RCC 7860 (cell line): ENCODE measurements at regions not wholly inside any gene's neighbourhood (a gene's known extent, or its start where the extent isn't known, plus 50 kb on each side); places are given as distances from the start of the nearest gene placed in this dataset.
A peak's percentile ranks its signal among the peaks of the same experiment; 100 is the strongest.
"Not testable (repeated sequence)": the region's sequence is repeated elsewhere in the genome, so short reads cannot be mapped to it uniquely, and the experiment has no call there.

Source experiments
- DNase-seq: peaks from one replicate; pipeline ENCODE4 v3.0.0-alpha.2; 2015; ENCODE audit warnings: low spot score
- FAIRE-seq: peaks from 2 replicates; lab custom pipeline; 2012; peaks lifted over from hg19 to GRCh38; lab: Jason Lieb, UNC

DNA sequence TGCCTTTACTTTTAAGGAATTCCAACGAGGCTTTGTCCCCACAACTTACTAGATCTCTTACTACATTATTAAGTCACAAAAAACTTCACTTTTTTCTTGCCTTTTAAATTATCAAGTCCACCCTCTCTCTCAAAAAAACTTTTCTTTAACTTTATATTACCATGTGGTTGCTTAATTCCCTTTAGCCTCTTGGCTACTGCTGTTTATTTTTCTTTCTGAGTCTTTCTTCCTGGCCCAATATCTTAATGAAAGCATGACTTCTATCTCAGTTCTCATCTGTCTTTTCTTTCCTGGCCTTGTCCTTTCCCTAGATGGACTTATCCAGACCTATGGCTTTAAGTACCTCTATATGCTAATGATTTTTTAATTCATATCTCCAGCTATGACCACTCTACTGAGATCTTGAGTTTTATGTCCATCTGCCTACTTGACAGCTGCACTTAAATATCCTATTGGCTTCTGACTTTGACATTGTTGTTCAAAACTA lies 710.5 kb downstream of the RFPL4B start:
- DNase-seq = no peak
- FAIRE-seq = no peak

GRCh38 chr6:113060664-113061063 lies 713.5 kb downstream of the RFPL4B start:
- FAIRE-seq (no peak), DNase-seq (no peak)

DNA sequence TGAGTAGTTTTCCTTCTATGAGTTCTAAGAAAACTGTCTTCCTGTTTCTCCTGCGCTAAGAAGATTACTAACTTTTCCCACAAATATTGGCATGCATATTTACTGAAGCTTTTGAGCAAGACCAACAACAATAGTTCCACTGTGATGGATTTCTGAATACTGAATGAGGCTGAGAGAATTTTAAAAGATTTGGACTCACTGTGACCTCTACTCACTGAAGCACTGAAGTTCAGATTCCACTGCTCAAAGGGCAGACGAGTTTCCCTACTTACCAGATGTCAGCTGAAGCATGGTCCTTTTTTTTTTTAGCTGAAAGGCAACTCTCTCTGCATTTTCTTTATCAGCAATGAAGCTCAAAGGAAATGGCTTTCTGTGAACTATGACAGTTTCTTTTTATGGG lies 718.5 kb downstream of the RFPL4B start:
- FAIRE-seq = no peak
- DNase-seq = no peak

GRCh38 chr6:113067612-113068275 lies 720.6 kb downstream of the RFPL4B start:
- FAIRE-seq (peak; percentile 86), DNase-seq (peak; percentile 20)

DNA sequence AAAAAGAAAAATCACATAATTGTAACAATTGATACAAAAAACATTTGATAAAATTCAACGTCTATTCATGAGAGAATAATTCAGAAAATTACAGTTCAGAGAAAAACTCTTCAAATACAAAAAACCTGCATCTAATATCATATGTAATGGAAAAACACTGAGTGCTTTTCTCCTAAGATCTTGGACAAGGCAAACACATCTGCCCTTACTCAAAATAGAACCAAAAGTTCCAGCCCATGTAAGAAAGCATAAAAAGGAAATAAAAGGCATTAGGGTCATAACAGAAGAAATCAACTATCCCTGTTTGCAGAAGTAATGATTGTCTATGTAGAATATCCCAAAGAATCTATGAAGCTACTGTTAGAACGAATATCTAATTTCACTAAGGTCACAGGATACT lies 721.4 kb downstream of the RFPL4B start:
- DNase-seq (no peak), FAIRE-seq (no peak)

GRCh38 chr6:113070681-113071080 lies 723.6 kb downstream of the RFPL4B start:
- not testable (repeated sequence) for FAIRE-seq
- peak; percentile 49 for DNase-seq

DNA sequence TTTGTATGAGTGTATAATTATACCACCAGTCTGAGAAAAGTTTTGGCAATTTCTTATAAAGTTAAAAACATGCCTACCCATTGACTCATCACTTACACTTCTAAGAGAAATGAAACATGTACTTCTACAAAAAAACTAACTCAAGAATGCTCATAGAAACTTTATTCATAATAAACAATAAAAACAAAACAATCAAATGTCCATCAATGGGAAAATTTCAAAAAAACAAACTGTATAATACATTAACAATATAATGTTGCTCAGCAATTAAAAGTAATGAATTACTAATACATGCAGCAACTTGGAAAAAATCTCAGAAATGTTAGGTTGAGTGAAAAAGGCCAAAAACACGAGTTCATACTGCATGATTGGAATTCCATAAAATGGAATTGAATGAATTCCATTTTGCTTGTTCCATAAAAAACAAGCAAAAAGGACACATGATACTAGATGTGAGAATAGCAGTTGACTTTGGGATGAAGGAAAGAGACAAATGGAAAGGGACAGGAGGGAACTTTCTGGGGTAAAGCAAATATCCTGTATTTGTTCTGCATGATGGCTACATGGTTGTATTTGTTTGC lies 726.6 kb downstream of the RFPL4B start:
- FAIRE-seq = peak; percentile 37
- no peak for DNase-seq

- FAIRE-seq (no peak), DNase-seq (no peak)
Measured at GRCh38 chr6:113076116-113076515, 729.0 kb downstream of the RFPL4B start.

GRCh38 chr6:113076816-113077215 lies 729.7 kb downstream of the RFPL4B start:
- FAIRE-seq (no peak), DNase-seq (no peak)

DNA sequence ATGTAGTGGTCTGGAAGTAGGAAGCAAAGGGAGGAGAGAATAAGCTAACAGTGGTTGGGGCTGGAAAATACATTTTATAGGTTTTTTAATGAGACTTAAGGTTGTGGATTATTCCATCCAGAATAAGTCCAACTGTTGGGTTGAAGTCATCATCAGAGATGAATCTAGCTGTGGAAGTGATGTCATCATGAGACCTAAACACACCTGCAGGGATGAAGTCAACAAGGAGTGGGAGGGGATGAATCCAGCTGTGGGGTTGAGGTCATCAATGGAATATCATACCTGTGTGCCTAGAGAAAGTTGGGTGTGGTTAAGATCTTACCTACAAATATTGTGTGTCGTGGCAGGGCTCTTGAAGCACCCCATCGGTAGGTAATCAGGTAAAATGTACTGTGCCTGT lies 730.7 kb downstream of the RFPL4B start:
- DNase-seq (no peak), FAIRE-seq (no peak)

- no peak for FAIRE-seq
Measured at GRCh38 chr6:113078791-113079190, 731.7 kb downstream of the RFPL4B start.

GRCh38 chr6:113082745-113083144 lies 735.6 kb downstream of the RFPL4B start:
- FAIRE-seq = no peak
- no peak for DNase-seq

More at GRCh38 chr6:113078791-113079190, 731.7 kb downstream of the RFPL4B start:
- DNase-seq = no peak

- DNase-seq = no peak
Measured at GRCh38 chr6:113083947-113084346, 736.8 kb downstream of the RFPL4B start.

DNA sequence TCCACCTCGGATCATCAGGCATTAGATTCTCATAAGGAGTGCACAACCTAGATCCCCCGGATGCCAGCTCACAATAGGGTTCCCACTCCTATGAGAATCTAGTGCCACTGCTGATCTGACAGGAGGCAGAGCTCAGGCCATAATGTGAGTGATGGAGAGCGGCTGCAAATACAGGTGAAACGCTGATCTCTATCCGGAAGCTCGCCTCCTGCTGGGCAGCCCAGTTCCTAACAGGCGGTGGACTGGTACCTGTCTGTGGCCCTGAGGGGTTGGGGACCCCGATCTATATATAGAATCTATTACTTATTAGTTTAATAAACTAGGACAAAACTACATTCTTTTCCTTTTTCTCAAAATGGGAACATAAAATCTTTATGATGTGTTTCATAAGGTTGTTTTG lies 741.9 kb downstream of the RFPL4B start:
- DNase-seq = no peak
- no peak for FAIRE-seq

More at GRCh38 chr6:113083947-113084346, 736.8 kb downstream of the RFPL4B start:
- FAIRE-seq = no peak

DNA sequence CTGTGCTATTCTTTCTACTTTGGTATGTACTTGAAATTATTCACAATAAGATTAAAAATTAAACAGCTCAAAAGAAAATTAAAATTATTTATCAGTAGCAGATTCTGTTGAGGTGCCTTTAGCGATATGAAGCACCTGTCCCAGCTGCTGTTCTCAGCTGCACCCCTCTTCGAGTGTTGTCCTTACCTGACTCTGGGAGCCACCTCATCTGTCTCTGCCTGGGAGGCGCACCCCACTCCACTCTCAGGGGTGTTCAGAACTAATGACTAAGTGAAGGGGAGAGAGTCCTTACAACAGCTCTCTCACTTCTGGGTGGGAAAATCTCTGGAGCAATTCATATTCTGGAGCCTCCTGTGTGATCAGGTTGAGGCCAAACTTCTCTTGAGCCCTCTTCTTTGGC lies 745.7 kb downstream of the RFPL4B start:
- FAIRE-seq (no peak), DNase-seq (no peak)

DNA sequence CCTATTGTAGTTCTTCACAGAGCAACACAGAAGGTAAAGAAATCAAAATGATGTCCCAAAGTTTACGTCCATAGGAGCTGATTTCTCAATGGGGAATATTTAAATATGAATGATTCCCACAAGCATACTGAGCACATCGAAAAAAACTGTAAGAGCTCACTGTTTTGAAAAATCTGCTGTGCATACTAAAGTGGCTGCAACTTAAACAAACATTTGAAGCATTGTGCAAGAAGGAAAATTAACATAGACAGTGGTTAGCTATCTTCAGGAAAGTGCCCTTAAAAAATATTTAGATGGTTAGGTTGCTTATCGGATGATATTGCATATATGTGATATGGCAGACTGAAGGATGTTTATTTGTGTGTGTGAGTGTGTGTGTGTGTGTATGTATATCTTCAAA lies 747.6 kb downstream of the RFPL4B start:
- DNase-seq (no peak), FAIRE-seq (no peak)

GRCh38 chr6:113095841-113096240 lies 748.7 kb downstream of the RFPL4B start:
- no peak for FAIRE-seq
- no peak for DNase-seq

GRCh38 chr6:113102761-113103160 lies 754.4 kb upstream of the MARCKS start:
- DNase-seq (no peak), FAIRE-seq (no peak)

- peak; percentile 78 for FAIRE-seq
Measured at GRCh38 chr6:113103634-113104361, 753.3 kb upstream of the MARCKS start.

GRCh38 chr6:113104541-113104940 lies 752.6 kb upstream of the MARCKS start:
- FAIRE-seq (no peak), DNase-seq (no peak)

More at GRCh38 chr6:113103634-113104361, 753.3 kb upstream of the MARCKS start:
- DNase-seq = peak; percentile 21

DNA sequence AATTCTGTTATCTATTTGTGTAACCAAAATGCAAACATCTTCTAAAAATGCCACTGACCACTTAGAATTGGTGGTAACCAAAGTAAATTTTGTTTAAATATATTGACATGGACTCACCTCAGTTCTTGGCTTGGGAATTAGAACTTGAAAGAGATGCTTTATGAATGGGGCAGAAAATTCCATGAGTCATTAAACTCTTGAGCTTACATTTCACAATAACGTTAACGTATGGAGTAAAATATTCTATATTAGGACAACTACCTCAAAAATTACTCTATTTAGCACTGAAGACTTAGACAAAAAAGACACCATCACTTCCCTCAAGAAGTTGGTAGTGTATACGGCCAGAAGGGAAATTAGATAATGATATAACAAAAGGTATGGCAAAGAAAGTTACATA lies 752.2 kb upstream of the MARCKS start:
- no peak for DNase-seq
- FAIRE-seq = no peak

DNA sequence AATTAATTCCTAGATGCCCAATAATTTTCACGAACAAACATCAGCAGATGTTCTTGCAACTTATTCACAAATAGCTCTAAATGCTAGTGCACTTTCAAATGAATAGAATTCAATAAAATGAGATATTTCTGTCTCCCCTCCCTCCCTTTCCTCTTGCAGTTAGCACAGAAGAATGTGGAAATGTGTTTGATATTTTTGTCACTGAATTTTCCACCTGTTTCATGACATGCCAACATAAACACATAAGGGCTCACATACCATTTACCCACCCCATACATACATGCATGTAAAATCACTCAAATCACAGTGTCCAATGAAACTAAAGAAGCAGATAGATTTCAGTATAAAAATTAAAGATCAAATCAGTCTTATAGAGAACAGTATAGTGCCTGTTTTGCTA lies 746.9 kb upstream of the MARCKS start:
- FAIRE-seq (no peak), DNase-seq (no peak)
